ENCODE measurements at regions not wholly inside any gene's neighbourhood (a gene's known extent, or its start where the extent isn't known, plus 50 kb on each side); places are given as distances from the start of the nearest gene placed in this dataset.

GRCh38 chr11:134632347-134633119 is 220.5 kb upstream of the B3GAT1 start:
- 69% methylated on average over 6 of the region's 16 CpGs for WGBS (ENCODE audit: insufficient coverage, low coverage, low lambda C conversion rate, missing lambda C conversion rate)
- no peak overlapping the region for H3K4me3 ChIP-seq
- ATAC-seq (no peak), DNase-seq (no peak)
- no peak for TF ChIP-seq POLR2A (IDR thresholded peaks at IDR 0.05)
- TF ChIP-seq CTCF (IDR thresholded peaks at IDR 0.05), result no peak
- no peaks in the 10 kb centered on the region for H3K36me3 ChIP-seq
- intact Hi-C loops (cut with DNase I), result no loop called here
- H3K9me3 ChIP-seq, result no peaks in the 10 kb centered on the region
- no peak overlapping the region for H3K27ac ChIP-seq
- no peaks in the 10 kb centered on the region for H3K27me3 ChIP-seq
- no peaks in the 10 kb centered on the region for H3K4me1 ChIP-seq

GRCh38 chr11:134630861-134631260 is 218.8 kb upstream of the B3GAT1 start:
- no peak for DNase-seq
- Histone ChIP-seq H3K36me3 (no peaks in the 10 kb centered on the region), H3K4me3 (no peak overlapping the region), H3K27me3 (no peaks in the 10 kb centered on the region), H3K9me3 (no peaks in the 10 kb centered on the region), H3K27ac (no peak overlapping the region), H3K4me1 (no peaks in the 10 kb centered on the region)
- WGBS (ENCODE audit: insufficient coverage, low coverage, low lambda C conversion rate, missing lambda C conversion rate), result 63% methylated on average over 7 of the region's 13 CpGs
- ATAC-seq, result no peak
- intact Hi-C loops (cut with DNase I), result no loop called here
- no peak for TF ChIP-seq POLR2A (IDR thresholded peaks at IDR 0.05)
- TF ChIP-seq CTCF (IDR thresholded peaks at IDR 0.05), result no peak

GRCh38 chr11:134628426-134628825 is 216.4 kb upstream of the B3GAT1 start:
- H3K4me3 ChIP-seq, result no peak overlapping the region
- H3K36me3 ChIP-seq, result no peaks in the 10 kb centered on the region
- no peaks in the 10 kb centered on the region for H3K9me3 ChIP-seq
- DNase-seq (no peak), ATAC-seq (no peak)
- H3K27me3 ChIP-seq, result no peaks in the 10 kb centered on the region
- 67% methylated on average over 6 of the region's 6 CpGs for WGBS (ENCODE audit: insufficient coverage, low coverage, low lambda C conversion rate, missing lambda C conversion rate)
- TF ChIP-seq CTCF (IDR thresholded peaks at IDR 0.05), result no peak
- no peak for TF ChIP-seq POLR2A (IDR thresholded peaks at IDR 0.05)
- no peak overlapping the region for H3K27ac ChIP-seq
- intact Hi-C loops (cut with DNase I), result no loop called here
- H3K4me1 ChIP-seq, result no peaks in the 10 kb centered on the region

GRCh38 chr11:134626032-134626431 is 214.0 kb upstream of the B3GAT1 start:
- Histone ChIP-seq H3K36me3 (no peaks in the 10 kb centered on the region), H3K9me3 (no peaks in the 10 kb centered on the region), H3K27ac (no peak overlapping the region), H3K4me1 (no peaks in the 10 kb centered on the region), H3K27me3 (no peaks in the 10 kb centered on the region), H3K4me3 (no peak overlapping the region)
- intact Hi-C loops (cut with DNase I), result no loop called here
- no peak for TF ChIP-seq POLR2A (IDR thresholded peaks at IDR 0.05)
- no peak for TF ChIP-seq CTCF (IDR thresholded peaks at IDR 0.05)
- ATAC-seq (no peak), DNase-seq (no peak)
- WGBS (ENCODE audit: insufficient coverage, low coverage, low lambda C conversion rate, missing lambda C conversion rate), result no CpG with 5 or more reads among the region's 4 CpGs

All from right lobe of liver (tissue), 6 donors.